Esophagus muscularis mucosa (tissue), 4 donors: ENCODE measurements at regions not wholly inside any gene's neighbourhood (a gene's known extent, or its start where the extent isn't known, plus 50 kb on each side); places are given as distances from the start of the nearest gene placed in this dataset.

ENCODE experiments used
- CTCF ChIP-seq, 3 experiments: fragments of 200-600 bp in 2 of 3; fragments of 450-650 bp in 1 of 3; sonication (generic) in 2 of 3; IDR thresholded peaks; one replicate each; pipeline ENCODE4 v1.5.1; 2017 to 2019; ENCODE audit warnings: antibody characterized with exemption in 3 of 3, mild to moderate bottlenecking in 2 of 3, moderate library complexity in 1 of 3
- EP300 ChIP-seq: sonication (generic); formaldehyde crosslinking; IDR thresholded peaks from one replicate; pipeline ENCODE4 v1.6.1; 2017; ENCODE audit warnings: antibody characterized with exemption
- POLR2A ChIP-seq: fragments of 450-650 bp; IDR thresholded peaks from one replicate; pipeline ENCODE4 v1.6.1; 2017; ENCODE audit warnings: antibody characterized with exemption, moderate library complexity, mild to moderate bottlenecking, low read depth
- POLR2AphosphoS5 ChIP-seq, 2 donors: sonication (generic); formaldehyde crosslinking; IDR thresholded peaks; one replicate each; pipeline ENCODE4 v1.6.1; 2017; ENCODE audit warnings: antibody characterized with exemption in 2 of 2

GRCh38 chr2:51170273-51170672, 138.3 kb upstream of the NRXN1 start:
- no peak for TF ChIP-seq POLR2AphosphoS5 (IDR thresholded peaks at IDR 0.05)
- TF ChIP-seq CTCF (IDR thresholded peaks at IDR 0.05): no peak
- TF ChIP-seq EP300: no peak
- no peak for TF ChIP-seq POLR2A
